Islet of Langerhans (tissue), 1 donor: ENCODE measurements at regions not wholly inside any gene's neighbourhood (a gene's known extent, or its start where the extent isn't known, plus 50 kb on each side); places are given as distances from the start of the nearest gene placed in this dataset.

Experiments used
- FAIRE-seq: peaks from one replicate; lab custom pipeline; 2011; peaks lifted over from hg19 to GRCh38; lab: Jason Lieb, UNC

DNA sequence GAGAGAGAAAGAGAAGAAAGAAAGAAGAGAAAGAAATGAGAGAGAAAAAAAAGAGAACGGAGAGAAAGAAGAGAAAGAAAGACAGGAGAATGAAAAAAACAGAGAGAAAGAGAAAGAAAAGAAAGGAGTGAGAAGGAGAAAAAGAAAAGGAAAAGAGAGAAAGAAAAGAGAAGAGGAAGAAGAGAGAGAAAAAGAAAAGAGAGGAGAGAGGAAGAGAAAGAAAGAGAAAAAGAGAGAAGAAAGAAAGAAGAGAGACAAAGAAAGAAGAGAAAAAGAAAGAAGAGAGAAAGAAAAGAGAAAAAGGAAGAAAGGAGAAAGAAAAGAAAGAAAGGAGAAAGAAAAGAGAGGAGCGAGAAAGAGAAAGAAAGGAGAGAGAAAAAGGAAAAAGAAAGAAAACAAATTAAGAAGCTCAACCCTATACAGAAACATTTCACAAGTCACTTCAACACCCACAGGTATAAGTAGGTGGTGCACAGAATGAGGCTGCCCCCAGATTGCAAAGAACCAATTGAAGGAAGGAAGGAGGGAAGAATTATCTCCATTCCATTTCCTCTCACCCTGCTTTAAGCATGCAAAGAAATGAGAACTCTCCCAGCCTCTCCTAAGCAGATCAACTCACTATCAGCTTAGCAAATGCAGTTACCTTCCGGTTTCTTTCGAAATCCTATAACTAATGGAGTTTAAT lies 98.8 kb upstream of the CACNA1A start:
- peak; percentile 13 for FAIRE-seq

DNA sequence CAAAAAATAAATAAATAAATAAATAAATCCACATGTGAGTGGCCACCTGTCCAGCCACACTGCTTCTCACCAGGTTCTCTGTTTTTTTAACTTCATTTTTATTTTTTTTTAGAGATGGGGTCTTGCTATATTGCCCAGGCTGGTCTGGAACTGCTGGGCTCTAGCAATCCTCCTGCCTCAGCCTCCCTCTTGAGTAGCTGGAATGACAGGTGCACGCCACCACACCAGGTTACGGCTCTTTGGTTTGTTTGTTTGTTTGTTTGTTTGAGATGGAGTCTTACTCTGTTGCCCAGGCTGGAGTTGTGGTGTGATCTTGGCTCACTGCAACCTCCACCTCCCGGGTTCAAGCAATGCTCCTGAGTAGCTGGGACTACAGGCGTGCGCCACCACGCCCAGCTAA lies 94.5 kb upstream of the CACNA1A start:
- FAIRE-seq: no peak

DNA sequence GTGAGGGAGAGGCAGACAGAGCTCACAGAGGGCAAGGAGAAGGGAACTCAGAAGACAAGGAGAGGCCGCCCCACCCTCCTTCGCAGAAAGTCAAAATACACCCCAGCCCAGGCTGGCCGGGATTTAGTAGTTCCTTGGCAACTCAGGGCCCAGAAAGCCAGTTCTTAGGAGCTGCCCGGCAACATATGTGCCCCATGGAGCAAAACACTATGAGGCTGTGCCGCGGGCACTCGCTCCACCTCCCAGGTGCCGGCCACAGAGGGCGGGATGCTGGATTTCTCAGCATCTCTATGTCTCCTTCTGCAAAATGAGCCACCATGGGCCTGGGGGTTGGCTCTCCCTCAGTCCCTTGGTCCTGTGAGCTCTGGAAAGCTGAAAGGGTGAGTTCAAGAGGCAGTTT lies 93.8 kb upstream of the CACNA1A start:
- no peak for FAIRE-seq

DNA sequence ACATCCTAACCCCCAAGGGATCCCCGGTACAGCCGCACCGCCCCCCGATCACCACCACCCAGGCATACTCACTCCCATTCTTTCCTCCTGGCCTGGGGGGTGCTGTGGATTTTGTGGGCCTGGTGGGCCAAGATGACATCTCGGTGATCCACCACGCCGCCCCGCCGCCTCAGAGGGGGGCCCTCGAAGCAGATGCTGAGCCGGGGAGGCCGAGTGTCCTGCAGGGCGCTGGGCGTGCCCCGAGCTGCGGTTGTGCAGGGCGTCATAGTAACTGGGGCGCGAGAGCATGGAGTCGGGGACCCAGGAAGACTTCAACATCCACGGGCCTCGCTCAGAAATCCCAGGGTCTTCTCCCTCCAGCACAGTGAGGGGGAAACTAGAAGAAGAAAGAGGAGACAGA lies 93.4 kb upstream of the CACNA1A start:
- no peak for FAIRE-seq

DNA sequence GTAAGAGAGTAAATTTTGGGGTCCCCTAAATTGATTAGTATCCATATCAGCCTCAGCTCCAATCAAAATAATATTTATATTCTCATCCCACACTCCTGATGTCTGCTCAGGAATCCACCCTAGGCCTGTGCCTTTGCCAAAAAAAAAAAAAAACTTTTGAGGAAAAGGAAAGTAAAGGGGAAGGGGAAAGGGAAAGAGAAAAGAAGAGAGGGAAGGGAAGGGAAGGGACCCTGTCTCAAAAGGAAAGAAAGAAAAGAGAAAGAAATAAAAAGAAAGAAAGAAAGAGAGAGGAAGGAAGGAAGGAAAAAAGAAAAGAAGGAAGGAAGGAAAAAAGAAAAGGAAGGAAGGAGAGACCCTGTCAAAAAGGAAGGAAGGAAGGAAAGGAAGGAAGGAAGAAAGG lies 91.8 kb upstream of the CACNA1A start:
- no peak for FAIRE-seq

DNA sequence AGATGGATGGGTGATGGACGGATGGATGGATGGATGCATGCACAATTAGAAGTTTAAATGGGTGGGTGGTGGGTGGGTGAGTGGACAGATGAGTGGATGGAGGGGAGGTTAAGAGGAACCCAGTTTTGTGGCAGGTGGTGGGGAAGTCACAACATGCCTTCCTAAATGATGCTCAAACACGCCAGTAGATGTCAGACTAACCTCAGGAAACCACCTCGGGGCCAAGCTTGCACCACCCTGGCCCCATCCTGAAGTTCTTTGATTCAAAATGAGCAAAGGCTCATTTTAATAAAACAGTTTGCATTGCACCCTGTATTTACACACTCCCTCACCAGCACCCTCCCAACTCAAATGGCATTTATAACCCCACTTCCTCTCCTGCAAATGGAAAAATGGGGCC lies 91.4 kb upstream of the CACNA1A start:
- peak; percentile 91 for FAIRE-seq

DNA sequence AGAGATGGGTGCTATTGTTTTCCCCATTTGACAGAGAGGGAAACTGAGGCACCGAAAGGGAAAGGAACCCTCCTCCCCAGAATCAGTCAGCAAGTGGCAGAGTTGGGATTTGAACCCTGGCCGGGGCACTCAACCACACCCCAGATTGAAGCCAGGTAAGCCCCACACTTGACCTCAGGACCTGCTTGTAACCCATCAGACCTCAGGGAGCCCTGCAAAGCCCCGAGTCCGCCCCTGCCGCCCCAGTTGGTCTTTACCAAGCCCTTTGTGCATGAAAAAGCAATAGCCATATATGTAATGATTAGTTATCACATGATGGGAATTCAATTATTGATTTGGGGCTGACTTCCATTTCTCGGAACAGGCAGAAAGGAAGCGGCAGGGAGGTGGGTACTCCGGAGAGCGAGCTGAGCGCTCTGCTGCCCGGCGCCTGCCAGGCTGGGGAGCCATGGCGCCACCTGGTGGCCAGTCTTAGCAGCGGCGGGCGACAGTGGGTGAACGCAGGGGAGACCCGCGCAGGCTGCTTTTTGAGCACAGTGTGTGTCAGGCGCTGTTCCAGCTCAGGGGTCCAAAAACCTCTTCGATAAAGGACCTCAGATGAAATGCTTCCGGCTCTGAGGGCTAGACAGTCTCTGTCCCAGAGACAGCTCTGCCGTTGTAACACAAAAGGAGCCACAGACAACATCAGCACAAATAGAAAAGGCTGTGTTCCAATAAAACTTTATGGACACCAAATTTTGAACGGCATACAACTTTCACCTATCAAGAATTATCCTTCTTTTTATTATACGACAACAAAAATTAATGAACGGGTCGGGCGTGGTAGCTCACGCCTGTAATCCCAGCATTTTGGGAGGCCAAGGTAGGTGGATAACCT lies 82.9 kb upstream of the CACNA1A start:
- no peak for FAIRE-seq

DNA sequence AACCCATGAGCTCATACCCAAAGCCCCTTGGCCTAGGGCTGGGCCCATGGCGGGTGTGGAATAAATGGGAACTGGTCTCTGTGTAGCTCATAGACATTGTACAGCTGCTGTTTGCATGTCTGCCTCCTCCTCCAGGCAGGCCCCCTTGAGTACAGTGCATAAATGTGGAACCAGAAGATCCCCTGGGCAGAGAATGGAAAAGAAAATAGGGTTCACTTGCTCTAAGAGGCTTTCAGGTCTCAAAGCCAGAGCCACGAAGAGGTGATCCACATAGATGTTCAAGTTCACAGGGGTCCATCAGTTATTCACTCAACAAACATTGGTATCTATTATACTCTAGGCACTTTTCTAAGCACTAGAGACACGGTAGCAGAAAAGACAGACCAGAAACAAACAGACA lies 79.2 kb upstream of the CACNA1A start:
- FAIRE-seq: no peak

DNA sequence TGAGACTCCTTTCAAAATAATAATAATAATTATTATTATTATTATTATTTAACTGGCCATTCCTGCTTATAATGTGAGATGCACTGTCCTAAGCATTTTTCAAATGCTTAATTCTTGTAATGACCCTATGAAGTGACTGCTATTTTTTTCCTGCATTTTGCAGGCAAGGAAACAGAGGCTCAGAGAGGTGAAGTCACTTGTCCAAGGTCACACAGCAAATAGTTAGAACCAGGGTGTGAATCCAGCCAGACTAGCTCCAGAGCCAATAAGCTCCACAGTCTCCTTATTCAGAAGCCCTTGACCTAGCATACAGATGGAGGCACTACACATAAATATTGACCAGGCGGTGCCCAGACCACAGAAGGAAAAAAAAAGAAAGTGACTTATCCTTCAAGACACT lies 77.5 kb upstream of the CACNA1A start:
- no peak for FAIRE-seq

DNA sequence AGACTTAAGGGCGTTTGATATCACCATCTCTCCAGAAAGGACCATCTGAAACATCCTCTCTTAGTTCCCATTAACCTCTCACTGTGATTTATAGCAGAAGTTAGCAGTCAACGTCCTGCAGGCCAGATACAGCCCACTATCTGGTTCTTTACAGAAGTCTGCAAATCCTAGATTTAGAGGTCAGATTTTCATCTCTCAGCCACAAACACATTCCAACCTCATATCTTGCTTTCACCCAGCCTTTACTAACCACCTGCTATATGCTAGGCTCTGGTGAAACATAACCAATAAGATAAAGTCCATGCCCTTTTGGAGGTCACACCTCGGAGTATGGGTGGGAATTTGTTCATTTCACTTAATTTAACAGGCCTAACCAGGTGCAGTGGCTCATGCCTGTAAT lies 76.8 kb upstream of the CACNA1A start:
- FAIRE-seq: no peak

DNA sequence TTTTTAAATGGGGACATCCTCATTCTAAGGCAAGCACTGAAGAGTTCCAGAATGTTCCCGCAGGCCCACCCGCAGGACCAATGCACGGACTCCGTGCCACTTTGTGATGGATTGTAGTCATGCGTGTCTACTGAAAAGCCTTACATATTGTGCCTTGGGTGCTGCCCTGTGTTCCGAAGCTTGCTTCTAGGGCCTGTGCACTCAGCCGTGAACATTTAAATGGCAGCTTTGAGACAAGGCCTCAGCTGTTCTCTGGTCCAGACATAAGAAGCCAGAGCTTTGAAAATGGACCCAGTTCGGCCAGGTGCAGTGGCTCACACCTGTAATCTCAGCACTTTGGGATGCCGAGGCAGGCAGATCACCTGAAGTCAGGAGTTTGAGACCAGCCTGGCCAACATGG lies 75.3 kb upstream of the CACNA1A start:
- no peak for FAIRE-seq

DNA sequence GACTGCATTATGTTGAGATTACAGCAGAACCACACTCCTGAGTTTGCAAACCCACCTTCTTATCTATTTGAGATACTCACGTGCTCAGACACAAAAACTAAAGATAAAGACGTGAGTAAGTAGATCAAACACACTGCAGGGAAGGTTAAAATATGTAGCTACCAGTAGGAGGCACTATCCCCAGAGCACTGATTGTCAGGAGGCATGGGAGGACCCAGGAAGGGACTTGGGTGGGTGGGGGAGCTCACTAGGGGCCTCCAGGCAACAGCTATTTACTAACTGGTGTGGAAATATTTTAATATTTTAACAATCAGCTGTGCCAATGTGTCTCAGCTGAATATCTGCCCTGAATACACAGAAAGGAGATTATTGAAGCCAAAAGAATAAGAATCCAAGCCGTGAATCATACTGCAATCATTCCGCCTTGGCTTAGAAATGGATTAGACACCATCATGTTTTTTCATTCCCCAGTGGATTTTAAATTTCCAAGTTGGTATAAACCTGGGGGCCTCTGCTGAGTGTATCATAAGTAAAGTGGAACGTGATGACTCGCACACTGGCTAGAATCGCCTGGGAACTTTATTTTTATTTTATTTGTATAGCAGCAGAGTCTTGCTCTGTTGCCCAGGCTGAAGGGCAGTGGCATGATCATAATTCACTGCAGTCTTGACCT lies 73.2 kb upstream of the CACNA1A start:
- FAIRE-seq: no peak

DNA sequence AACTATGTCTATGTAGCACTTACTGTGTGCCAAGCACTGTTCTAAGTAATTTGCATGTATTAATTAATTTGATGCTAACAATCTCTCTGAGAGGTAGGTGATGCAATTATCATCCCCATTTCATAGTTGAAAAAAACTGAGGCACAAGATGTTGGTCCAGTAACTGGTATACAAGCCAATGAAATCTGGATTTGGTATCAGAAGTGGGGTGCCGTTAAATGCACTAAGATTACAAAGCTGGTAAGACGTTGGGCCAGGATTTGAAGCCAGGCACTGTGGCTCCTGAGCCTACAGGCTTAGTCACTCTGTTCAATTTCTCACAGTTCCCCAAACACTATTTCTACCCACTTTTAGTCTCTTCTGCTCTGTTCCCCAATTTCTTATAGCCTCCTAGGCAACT lies 70.4 kb upstream of the CACNA1A start:
- no peak for FAIRE-seq

DNA sequence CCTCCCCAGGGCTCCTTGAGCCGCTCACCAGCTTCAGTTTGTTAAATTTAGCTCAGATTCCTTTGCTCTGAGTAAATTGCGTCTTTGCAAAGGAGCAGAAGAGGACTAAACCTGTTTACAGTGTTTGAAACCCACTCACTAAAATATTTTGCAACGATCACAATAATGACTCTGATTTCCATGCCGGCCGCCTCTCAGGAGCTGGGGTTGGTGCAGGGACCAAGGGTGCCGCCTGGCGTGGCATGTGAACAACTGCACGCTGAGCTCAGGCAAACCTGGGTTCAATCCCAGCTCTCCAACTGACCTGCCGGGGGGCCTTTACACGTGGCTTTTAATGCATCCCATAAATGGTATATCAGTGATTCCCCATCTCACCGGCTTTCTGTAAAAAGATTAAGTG lies 68.7 kb upstream of the CACNA1A start:
- FAIRE-seq: no peak

DNA sequence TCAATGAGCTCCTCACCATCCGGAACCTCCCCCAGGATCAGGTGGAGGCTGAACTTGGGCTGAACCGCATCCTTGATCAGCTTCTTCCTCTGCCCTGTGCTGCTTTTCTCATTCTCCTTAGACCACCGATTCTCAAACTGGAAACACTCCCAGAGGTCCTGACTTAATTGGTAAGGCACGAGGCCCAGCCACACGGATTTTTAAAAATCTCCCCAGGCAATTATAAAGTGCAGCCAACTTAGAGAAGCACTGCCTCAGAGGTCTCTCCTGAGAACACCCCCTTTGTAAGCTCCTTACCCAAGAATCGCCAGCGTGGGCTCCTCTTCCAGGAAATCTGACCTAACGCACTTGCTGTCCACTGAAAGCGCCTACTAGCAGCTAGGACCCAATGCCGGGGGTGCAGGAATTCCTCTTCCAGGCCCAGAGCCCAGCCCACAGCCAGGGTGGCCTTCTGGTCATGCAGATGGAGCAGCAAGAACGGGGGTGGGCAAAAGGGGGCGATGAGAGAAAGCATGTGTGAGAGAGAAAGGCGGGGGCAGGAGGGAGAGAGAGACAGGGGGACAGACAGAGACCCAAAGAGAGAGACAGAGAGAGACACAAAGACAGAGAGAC lies 66.9 kb upstream of the CACNA1A start:
- FAIRE-seq: no peak

DNA sequence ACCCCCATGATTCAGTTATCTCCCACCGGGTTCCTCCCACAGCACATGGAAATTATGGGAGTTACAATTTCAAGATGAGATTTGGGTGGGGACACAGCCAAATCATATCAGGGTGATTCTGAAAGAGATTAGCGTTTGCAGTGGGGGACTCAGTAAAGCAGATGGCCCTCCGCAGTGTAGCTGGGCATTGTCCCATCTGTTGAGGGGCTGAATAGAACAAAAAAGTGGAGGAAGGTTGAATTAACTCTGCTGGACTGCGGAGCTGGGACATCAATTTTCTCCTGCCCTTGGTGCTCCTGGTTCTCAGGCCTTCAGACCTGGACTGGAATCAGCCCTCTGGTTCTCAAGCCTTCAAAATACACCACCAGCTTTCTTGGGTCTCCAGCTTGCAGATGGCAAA lies 55.2 kb upstream of the CACNA1A start:
- no peak for FAIRE-seq

DNA sequence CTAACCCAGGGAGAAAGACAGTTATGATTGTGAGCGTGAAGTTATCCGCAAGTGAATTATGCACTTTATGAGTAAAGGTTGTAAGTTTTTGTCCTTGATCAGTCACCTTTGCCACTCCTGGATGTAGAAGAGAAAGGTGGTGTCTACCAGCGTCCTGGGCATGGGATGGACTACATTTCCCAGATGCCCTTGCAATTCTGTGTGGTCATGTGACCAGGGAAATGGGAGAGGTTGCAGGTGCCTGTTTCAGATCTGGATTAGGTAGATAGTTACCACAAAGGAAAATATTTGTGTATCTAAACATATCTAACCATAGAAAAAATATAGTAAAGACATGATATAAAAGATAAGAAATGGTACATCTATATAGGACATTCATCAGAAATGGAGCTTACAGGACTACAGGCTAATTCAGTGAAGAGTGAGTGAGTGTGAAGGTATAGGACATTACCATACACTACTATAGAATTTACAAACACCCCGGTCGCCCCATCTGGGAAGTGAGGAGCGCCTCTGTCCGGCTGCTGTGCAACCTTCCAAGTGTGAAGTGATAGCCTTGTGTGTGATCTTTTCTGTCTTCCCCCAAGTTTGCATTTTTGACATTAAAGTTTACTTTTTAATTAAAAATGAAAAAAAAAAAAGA lies 51.6 kb upstream of the CACNA1A start:
- no peak for FAIRE-seq

DNA sequence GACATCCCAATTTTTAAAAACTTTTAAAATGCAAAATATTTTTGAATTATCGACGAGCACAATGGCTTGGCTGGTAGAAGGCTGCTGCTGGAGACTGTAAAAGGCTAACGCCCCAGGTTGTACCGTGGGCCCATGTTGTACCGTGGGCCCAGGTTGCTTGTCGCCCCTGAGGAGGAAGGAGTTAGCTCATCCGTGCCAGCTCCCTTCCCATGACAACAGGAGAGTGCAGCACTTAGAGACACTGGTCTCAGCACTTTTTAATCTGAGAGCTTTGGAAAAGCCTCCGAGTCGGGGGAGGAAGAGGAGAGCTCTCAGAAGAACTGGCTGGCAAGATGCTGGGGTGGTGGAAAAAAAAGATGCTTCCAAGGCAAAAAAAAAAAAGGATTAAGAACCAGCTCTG lies 50.3 kb upstream of the CACNA1A start:
- FAIRE-seq: peak; percentile 13
